Caco-2 (cell line): ENCODE measurements at regions not wholly inside any gene's neighbourhood (a gene's known extent, or its start where the extent isn't known, plus 50 kb on each side); places are given as distances from the start of the nearest gene placed in this dataset.

ENCODE experiments used
- BruUV-seq: library from RNA; stranded (reverse); fragments of 400-500 nt; replicated peaks from 2 replicates; lab custom pipeline; 2021; lab: Mats Ljungman, UMichigan
- CTCF ChIA-PET: fragments of 300-600 bp; sonication (Branson Sonifier 250); formaldehyde crosslinking; loops from one replicate; lab custom pipeline; 2022; ENCODE audit warnings: antibody characterized with exemption; lab: Charles Lee
- POLR2A ChIA-PET: fragments of 300-600 bp; sonication (Branson Sonifier 250); formaldehyde crosslinking; loops from one replicate; lab custom pipeline; 2022; ENCODE audit warnings: antibody characterized with exemption; lab: Charles Lee
- DNase-seq, 2 experiments: peaks; one replicate each; pipeline versions ENCODE4 v3.0.0 to v3.0.0-alpha.2; 2020 to 2022
- H3K27me3 ChIP-seq: replicated peaks from 2 replicates; pipeline ENCODE4 v1.6.0; 2011; ENCODE audit warnings: low read length; ENCODE audit not compliant: control insufficient read depth, insufficient read depth
- H3K36me3 ChIP-seq: 2 replicates; pipeline ENCODE4 v1.5.1; 2011; ENCODE audit warnings: low read length; ENCODE audit not compliant: control insufficient read depth, insufficient read depth
- H3K4me1 ChIP-seq: fragments of 250-450 bp; sonication (Bioruptor Pico); 2 replicates; pipeline ENCODE4 v1.5.1; 2020; ENCODE audit warnings: mild to moderate bottlenecking
- H3K4me3 ChIP-seq: 2 replicates; pipeline ENCODE4 v1.5.1; 2011; ENCODE audit warnings: low read depth, mild to moderate bottlenecking, control low read depth, low read length
- H3K9me3 ChIP-seq: fragments of 250-450 bp; sonication (Bioruptor Pico); 2 replicates; pipeline ENCODE4 v1.5.1; 2020; ENCODE audit warnings: mild to moderate bottlenecking, moderate library complexity
- H3K27ac Mint-ChIP-seq: one replicate; pipeline ENCODE4 v1.8.0; 2022; ENCODE audit warnings: mixed read lengths; ENCODE audit not compliant: unreplicated experiment
- H3K27me3 Mint-ChIP-seq: one replicate; pipeline ENCODE4 v1.8.0; 2022; ENCODE audit warnings: mixed read lengths; ENCODE audit not compliant: insufficient read depth, unreplicated experiment
- H3K36me3 Mint-ChIP-seq: one replicate; pipeline ENCODE4 v1.8.0; 2022; ENCODE audit warnings: mild to moderate bottlenecking, mixed read lengths; ENCODE audit not compliant: insufficient read depth, unreplicated experiment
- H3K4me1 Mint-ChIP-seq: one replicate; pipeline ENCODE4 v1.8.0; 2022; ENCODE audit warnings: low read depth, mixed read lengths; ENCODE audit not compliant: unreplicated experiment
- H3K4me3 Mint-ChIP-seq: one replicate; pipeline ENCODE4 v1.8.0; 2022; ENCODE audit warnings: mild to moderate bottlenecking, moderate library complexity, mixed read lengths; ENCODE audit not compliant: unreplicated experiment
- H3K9me3 Mint-ChIP-seq: one replicate; pipeline ENCODE4 v1.8.0; 2022; ENCODE audit warnings: mixed read lengths; ENCODE audit not compliant: unreplicated experiment
- CTCF ChIP-seq, 2 experiments: fragments of 200-600 bp in 1 of 2; IDR thresholded peaks; 1 replicate in 1 of 2; 2 replicates in 1 of 2; pipeline versions ENCODE4 v1.5.1 to v1.8.0; 2011 to 2022; ENCODE audit warnings: antibody characterized with exemption in 1 of 2, control low read depth in 1 of 2, inconsistent platforms in 1 of 2, low read depth in 1 of 2, low read length in 1 of 2, mild to moderate bottlenecking in 1 of 2, moderate library complexity in 1 of 2; ENCODE audit not compliant: insufficient read depth in 1 of 2, severe bottlenecking in 1 of 2, unreplicated experiment in 1 of 2
- intact Hi-C: fragments of 100-400 bp; cut with micrococcal nuclease; formaldehyde crosslinking; loops from one replicate; pipeline ENCODE4 v1.10.0; 2022; ENCODE audit not compliant: unreplicated experiment

DNA sequence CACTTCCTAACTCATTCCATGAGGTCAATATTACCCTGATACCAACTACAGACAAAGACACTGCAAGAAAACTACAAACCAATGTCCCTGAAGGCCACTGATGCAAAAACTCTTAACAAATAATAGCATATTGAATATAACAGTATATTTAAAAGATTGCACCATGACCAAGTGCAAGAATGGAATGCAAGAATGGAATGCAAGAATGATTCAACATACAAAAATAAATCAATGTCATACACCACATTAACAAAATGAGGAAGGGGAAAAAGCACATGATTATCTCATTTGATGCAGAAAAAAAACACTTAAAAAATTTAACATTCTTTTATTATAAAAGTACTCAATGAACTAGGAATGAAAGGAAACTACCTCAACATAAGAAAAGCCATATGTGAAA, 463.1 kb upstream of the NECTIN3 start:
- H3K4me1 Mint-ChIP-seq, result peaks cover 14% of the 10 kb centered on the region
- Histone ChIP-seq H3K27me3 (no peaks in the 10 kb centered on the region), H3K4me3 (no peak overlapping the region), H3K4me1 (no peaks in the 10 kb centered on the region; the same call in 1 of the 2 replicates), H3K36me3 (no peaks in the 10 kb centered on the region), H3K9me3 (peaks cover 6% of the 10 kb centered on the region; the same call in 1 of the 2 replicates)
- peaks cover 19% of the 10 kb centered on the region for H3K9me3 Mint-ChIP-seq
- no peaks in the 10 kb centered on the region for H3K27me3 Mint-ChIP-seq
- peaks cover 12% of the 10 kb centered on the region for H3K36me3 Mint-ChIP-seq
- no peak for DNase-seq
- no peak overlapping the region for H3K27ac Mint-ChIP-seq
- CTCF ChIA-PET, result no interaction called here
- TF ChIP-seq CTCF (IDR thresholded peaks at IDR 0.05; ENCODE audit: insufficient read depth in 1 of 2, low read depth in 1 of 2, low read length in 1 of 2, severe bottlenecking in 1 of 2, unreplicated experiment in 1 of 2), result no peak
- POLR2A ChIA-PET, result no interaction called here
- no peak overlapping the region for H3K4me3 Mint-ChIP-seq
- intact Hi-C loops, result no loop called here
- no TSS peak for BruUV-seq

GRCh38 chr3:110612045-110612444, 459.6 kb upstream of the NECTIN3 start:
- ChIA-PET CTCF (no interaction called here), POLR2A (interaction anchor here (0.5 kb wide), 1 partner anchor 1123 kb away, joined by 4 read pairs; no protein-coding TSS in a partner anchor)
- Mint-ChIP-seq H3K4me1 (peaks cover 17% of the 10 kb centered on the region), H3K27ac (no peak overlapping the region), H3K27me3 (no peaks in the 10 kb centered on the region), H3K36me3 (peaks cover 6% of the 10 kb centered on the region), H3K9me3 (peaks cover 24% of the 10 kb centered on the region), H3K4me3 (no peak overlapping the region)
- Histone ChIP-seq H3K36me3 (no peaks in the 10 kb centered on the region), H3K9me3 (peaks cover 6% of the 10 kb centered on the region; the same call in 1 of the 2 replicates), H3K27me3 (no peaks in the 10 kb centered on the region), H3K4me3 (no peak overlapping the region), H3K4me1 (peaks cover 9% of the 10 kb centered on the region; the same call in 1 of the 2 replicates)
- no peak for TF ChIP-seq CTCF (IDR thresholded peaks at IDR 0.05; ENCODE audit: insufficient read depth in 1 of 2, low read depth in 1 of 2, low read length in 1 of 2, severe bottlenecking in 1 of 2, unreplicated experiment in 1 of 2)
- intact Hi-C loops, result no loop called here
- no peak for DNase-seq
- no TSS peak for BruUV-seq

GRCh38 chr3:110614186-110614585, 457.4 kb upstream of the NECTIN3 start:
- Histone ChIP-seq H3K36me3 (no peaks in the 10 kb centered on the region), H3K27me3 (no peaks in the 10 kb centered on the region), H3K4me3 (no peak overlapping the region), H3K9me3 (peaks cover 6% of the 10 kb centered on the region; the same call in 1 of the 2 replicates), H3K4me1 (peaks cover 9% of the 10 kb centered on the region; the same call in 1 of the 2 replicates)
- Mint-ChIP-seq H3K36me3 (peaks cover 6% of the 10 kb centered on the region), H3K27me3 (no peaks in the 10 kb centered on the region), H3K27ac (no peak overlapping the region), H3K4me1 (peaks cover 14% of the 10 kb centered on the region), H3K9me3 (peaks cover 8% of the 10 kb centered on the region), H3K4me3 (no peak overlapping the region)
- ChIA-PET POLR2A (no interaction called here), CTCF (no interaction called here)
- intact Hi-C loops, result no loop called here
- DNase-seq, result no peak
- BruUV-seq, result no TSS peak
- TF ChIP-seq CTCF (IDR thresholded peaks at IDR 0.05; ENCODE audit: insufficient read depth in 1 of 2, low read depth in 1 of 2, low read length in 1 of 2, severe bottlenecking in 1 of 2, unreplicated experiment in 1 of 2), result no peak
